GM12878 (cell line): ENCODE measurements at regions not wholly inside any gene's neighbourhood (a gene's known extent, or its start where the extent isn't known, plus 50 kb on each side); places are given as distances from the start of the nearest gene placed in this dataset.

Experiments used
- ATAC-seq: fragments of 200-7000 bp; cut with Tn5 transposase; 3 replicates; pipeline ENCODE4 v1.9.1; 2020; ENCODE audit warnings: mild to moderate bottlenecking, moderate library complexity
- BruUV-seq: library from RNA; stranded (reverse); fragments of 400-500 nt; replicated peaks from 2 replicates; lab custom pipeline; 2021; lab: Mats Ljungman, UMichigan
- CTCF ChIA-PET: fragments of 300-600 bp; sonication (Branson Sonifier 250); formaldehyde crosslinking; extraction: SDS; loops from one replicate; lab custom pipeline; 2021; ENCODE audit warnings: inconsistent platforms; lab: Yijun Ruan, JAX
- POLR2A ChIA-PET: fragments of 350-600 bp; formaldehyde crosslinking; extraction: SDS; loops from one replicate; lab custom pipeline; 2021; ENCODE audit warnings: inconsistent platforms; lab: Charles Lee
- RAD21 ChIA-PET: fragments of 300-600 bp; sonication (Branson Sonifier 250); formaldehyde crosslinking; loops from one replicate; lab custom pipeline; 2023; ENCODE audit warnings: antibody characterized with exemption; ENCODE audit not compliant: unreplicated experiment; lab: Charles Lee
- SMC1A ChIA-PET: fragments of 300-600 bp; sonication (Branson Sonifier 250); formaldehyde crosslinking; loops from one replicate; lab custom pipeline; 2023; ENCODE audit not compliant: unreplicated experiment, uncharacterized antibody; lab: Charles Lee
- DNase-seq: peaks from one replicate; pipeline ENCODE4 v3.0.0-alpha.2; 2011; ENCODE audit warnings: low read depth, low spot score
- FAIRE-seq: peaks from 3 replicates; lab custom pipeline; 2011; peaks lifted over from hg19 to GRCh38; lab: Jason Lieb, UNC
- H2AFZ ChIP-seq: 2 replicates; pipeline ENCODE4 v1.6.0; 2011; ENCODE audit warnings: low read depth, low read length, control low read depth; ENCODE audit not compliant: control insufficient read depth
- H3K27ac ChIP-seq: 2 replicates; pipeline ENCODE4 v1.5.1; 2011; ENCODE audit warnings: control low read depth; ENCODE audit not compliant: control insufficient read depth, insufficient read depth
- H3K27me3 ChIP-seq, 2 experiments: replicated peaks in 1 of 2; 2 replicates each; pipeline versions ENCODE4 v1.6.0 to v1.6.1; 2011; ENCODE audit warnings: low read length in 1 of 2; ENCODE audit not compliant: control insufficient read depth in 2 of 2, insufficient read depth in 2 of 2
- H3K36me3 ChIP-seq, 2 experiments: 2 replicates each; pipeline ENCODE4 v1.5.1; 2011; ENCODE audit warnings: low read length in 1 of 2; ENCODE audit not compliant: control insufficient read depth in 2 of 2, insufficient read depth in 2 of 2
- H3K4me1 ChIP-seq: 2 replicates; pipeline ENCODE4 v1.6.1; 2011; ENCODE audit warnings: mild to moderate bottlenecking, low read length, moderate library complexity, mixed read lengths; ENCODE audit not compliant: control insufficient read depth, insufficient read depth
- H3K4me2 ChIP-seq: 2 replicates; pipeline ENCODE4 v1.6.0; 2011; ENCODE audit warnings: control low read depth; ENCODE audit not compliant: control insufficient read depth, insufficient read depth
- H3K4me3 ChIP-seq: fragments of 200-600 bp; sonication (generic); 2 replicates; pipeline ENCODE4 v1.5.1; 2016
- H3K79me2 ChIP-seq: 2 replicates; pipeline ENCODE4 v1.6.0; 2011; ENCODE audit warnings: low read length; ENCODE audit not compliant: control insufficient read depth, insufficient read depth
- H3K9ac ChIP-seq: 2 replicates; pipeline ENCODE4 v1.8.0; 2011; ENCODE audit warnings: low read length, control low read depth, mixed read lengths; ENCODE audit not compliant: control insufficient read depth, insufficient read depth
- H3K9me3 ChIP-seq: replicated peaks from 3 replicates; pipeline ENCODE4 v1.5.1; 2011; ENCODE audit warnings: mild to moderate bottlenecking, low read length; ENCODE audit not compliant: control insufficient read depth, insufficient read depth
- H4K20me1 ChIP-seq: 2 replicates; pipeline ENCODE4 v1.6.0; 2011; ENCODE audit not compliant: control insufficient read depth, insufficient read depth
- BCL3 ChIP-seq: IDR thresholded peaks from 2 replicates; pipeline ENCODE4 v1.6.1; 2011; ENCODE audit warnings: borderline replicate concordance, low read depth, mild to moderate bottlenecking, moderate library complexity, low read length; ENCODE audit not compliant: insufficient read depth, poor library complexity, severe bottlenecking
- BMI1 ChIP-seq: fragments of 450-650 bp; IDR thresholded peaks from 2 replicates; pipeline ENCODE4 v1.6.1; 2016; ENCODE audit warnings: mild to moderate bottlenecking, moderate library complexity, borderline replicate concordance
- DPF2 ChIP-seq: fragments of 450-650 bp; IDR thresholded peaks from 2 replicates; pipeline ENCODE4 v1.6.1; 2017; ENCODE audit warnings: mild to moderate bottlenecking
- EED ChIP-seq: sonication (generic); IDR thresholded peaks from 2 replicates; pipeline ENCODE4 v1.6.1; 2016; ENCODE audit warnings: antibody characterized with exemption, low read depth
- ESRRA ChIP-seq: IDR thresholded peaks from 2 replicates; pipeline ENCODE4 v1.6.1; 2012; ENCODE audit warnings: mild to moderate bottlenecking, low read length, improper control_type of control experiment
- HDGF ChIP-seq: fragments of 450-650 bp; IDR thresholded peaks from 2 replicates; pipeline ENCODE4 v1.6.1; 2016; ENCODE audit warnings: antibody characterized with exemption
- KAT2A ChIP-seq: conservative IDR thresholded peaks from 2 replicates; pipeline ENCODE4 v1.6.1; 2011; ENCODE audit warnings: low read depth, low read length; ENCODE audit not compliant: control insufficient read depth
- PAX8 ChIP-seq: fragments of 450-650 bp; IDR thresholded peaks from 2 replicates; pipeline ENCODE4 v1.6.1; 2017; ENCODE audit warnings: mild to moderate bottlenecking, moderate library complexity
- SMARCA5 ChIP-seq: fragments of 450-650 bp; IDR thresholded peaks from 2 replicates; pipeline ENCODE4 v1.6.1; 2017; ENCODE audit warnings: mild to moderate bottlenecking
- STAT1 ChIP-seq: fragments of 450-650 bp; conservative IDR thresholded peaks from 2 replicates; pipeline ENCODE4 v1.6.1; 2014; ENCODE audit warnings: antibody characterized with exemption, mild to moderate bottlenecking
- ZNF274 ChIP-seq: IDR thresholded peaks from one replicate; pipeline ENCODE4 v1.8.0; 2011; ENCODE audit not compliant: insufficient read length, insufficient read depth
- ZSCAN29 ChIP-seq: fragments of 450-650 bp; IDR thresholded peaks from 2 replicates; pipeline ENCODE4 v1.6.1; 2017; ENCODE audit warnings: mild to moderate bottlenecking, moderate library complexity
- WGBS: methylation state at CpG from one replicate; pipeline ENCODE4 v1.1.6; 2016; ENCODE audit warnings: low lambda C conversion rate; ENCODE audit not compliant: insufficient replicate concordance, insufficient coverage; ENCODE audit errors: missing lambda C conversion rate; 5-methylcytosine and 5-hydroxymethylcytosine counted together
- in situ Hi-C: fragments of 300-500 bp; cut with MboI; formaldehyde crosslinking; loops from 9 replicates; pipeline ENCODE4 v1.14.3; 2018; ENCODE audit warnings: mixed read lengths
- intact Hi-C: fragments of 100-400 bp; cut with micrococcal nuclease; formaldehyde crosslinking; loops from one replicate; pipeline ENCODE4 v1.14.2; 2022; ENCODE audit not compliant: unreplicated experiment

- no TSS peak for BruUV-seq
- no peak for ATAC-seq
- SMC1A ChIA-PET: no interaction called here
Measured at GRCh38 chr4:133394971-133395627, 246.0 kb downstream of the PCDH10 start.

More at GRCh38 chr4:133394971-133395627, 246.0 kb downstream of the PCDH10 start:
- Histone ChIP-seq H3K27ac (no peak overlapping the region), H3K36me3 (no peaks in the 10 kb centered on the region), H3K79me2 (no peaks in the 10 kb centered on the region), H3K9ac (no peak overlapping the region), H3K4me1 (no peaks in the 10 kb centered on the region), H3K9me3 (no peaks in the 10 kb centered on the region), H3K4me2 (no peak overlapping the region), H3K27me3 (no peaks in the 10 kb centered on the region), H4K20me1 (no peaks in the 10 kb centered on the region), H3K4me3 (no peak overlapping the region), H2AFZ (no peak overlapping the region)
- POLR2A ChIA-PET: no interaction called here
- FAIRE-seq (no peak), DNase-seq (no peak)
- TF ChIP-seq KAT2A (no peak), ESRRA (no peak), BCL3 (no peak), HDGF (no peak), DPF2 (no peak), PAX8 (no peak), EED (no peak), BMI1 (no peak), STAT1 (no peak), ZNF274 (no peak), SMARCA5 (no peak), ZSCAN29 (no peak)
- WGBS: 12% methylated on average over 7 of the region's 7 CpGs
- CTCF ChIA-PET: no interaction called here
- in situ Hi-C loops: no loop called here
- RAD21 ChIA-PET: no interaction called here
- intact Hi-C loops: no loop called here
